Gastroesophageal sphincter (tissue), 4 donors: ENCODE measurements at regions not wholly inside any gene's neighbourhood (a gene's known extent, or its start where the extent isn't known, plus 50 kb on each side); places are given as distances from the start of the nearest gene placed in this dataset.

Experiments
- ATAC-seq: fragments of 150-250 bp; one replicate; pipeline ENCODE4 v1.9.1; 2016; ENCODE audit warnings: mild to moderate bottlenecking, moderate library complexity
- H3K27ac ChIP-seq, 4 donors: fragments of 200-600 bp; sonication (generic) in 3 of 4; 1 replicate in 3 of 4; 2 replicates in 1 of 4; pipeline ENCODE4 v1.5.1; 2016 to 2019
- H3K27me3 ChIP-seq: fragments of 200-600 bp; sonication (generic); one replicate; pipeline ENCODE4 v1.5.1; 2019
- H3K36me3 ChIP-seq, 2 donors: fragments of 200-600 bp; sonication (generic); one replicate each; pipeline ENCODE4 v1.5.1; 2019; ENCODE audit warnings: control low read depth in 1 of 2
- H3K4me1 ChIP-seq, 3 donors: fragments of 200-600 bp; sonication (generic); 1 replicate in 2 of 3; 2 replicates in 1 of 3; pipeline ENCODE4 v1.5.1; 2016 to 2019; ENCODE audit warnings: control low read depth in 2 of 3
- H3K4me3 ChIP-seq, 2 donors: fragments of 200-600 bp; sonication (generic); one replicate each; pipeline ENCODE4 v1.5.1; 2019; ENCODE audit warnings: mild to moderate bottlenecking in 1 of 2, moderate library complexity in 1 of 2
- H3K9me3 ChIP-seq, 3 donors: fragments of 200-600 bp; sonication (generic); one replicate each; pipeline ENCODE4 v1.5.1; 2017 to 2019; ENCODE audit warnings: control low read depth in 2 of 3
- EP300 ChIP-seq: sonication (generic); formaldehyde crosslinking; IDR thresholded peaks from one replicate; pipeline ENCODE4 v1.6.1; 2017; ENCODE audit warnings: antibody characterized with exemption, mild to moderate bottlenecking
- POLR2A ChIP-seq, 2 donors: fragments of 450-650 bp; IDR thresholded peaks; one replicate each; pipeline ENCODE4 v1.6.1; 2017; ENCODE audit warnings: antibody characterized with exemption in 2 of 2, mild to moderate bottlenecking in 2 of 2, moderate library complexity in 1 of 2
- POLR2AphosphoS5 ChIP-seq: sonication (generic); formaldehyde crosslinking; IDR thresholded peaks from one replicate; pipeline ENCODE4 v1.6.1; 2017; ENCODE audit warnings: antibody characterized with exemption
- WGBS, 2 donors: methylation state at CpG; one replicate each; pipeline ENCODE4 v1.1.5; 2018; ENCODE audit warnings: low coverage in 1 of 2; 5-methylcytosine and 5-hydroxymethylcytosine counted together
- TF ChIP-seq, protein P1 (sequence below), 4 experiments: fragments of 200-600 bp in 2 of 4; fragments of 450-650 bp in 2 of 4; sonication (generic) in 1 of 4; IDR thresholded peaks; one replicate each; pipeline ENCODE4 v1.5.1; 2017 to 2019; ENCODE audit warnings: antibody characterized with exemption in 4 of 4, mild to moderate bottlenecking in 2 of 4, moderate library complexity in 2 of 4

DNA sequence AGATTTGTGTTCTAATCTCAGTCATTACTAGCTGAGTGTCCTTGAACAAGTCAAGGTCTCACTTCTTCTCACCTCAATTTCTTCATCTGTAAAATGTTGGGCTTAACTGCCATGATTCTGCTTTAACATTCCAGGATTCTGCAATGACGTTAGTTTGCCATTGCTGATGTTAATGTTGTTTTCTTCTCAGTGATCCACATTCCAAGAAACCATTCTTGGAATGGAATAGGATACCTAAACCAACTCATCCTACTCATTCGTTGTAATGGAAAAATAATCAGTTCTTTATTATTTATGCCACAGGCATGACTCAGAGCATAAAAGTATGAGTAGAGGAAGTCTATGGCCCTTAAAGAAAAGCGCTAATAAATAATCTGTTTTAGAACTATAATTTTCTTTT, 140.2 kb upstream of the ETAA1 start:
- H3K4me3 ChIP-seq, result no peak overlapping the region
- 62 to 64% methylated on average over 3 of the region's 3 CpGs for WGBS, 2 donors
- H3K36me3 ChIP-seq, result no peaks in the 10 kb centered on the region
- no peaks in the 10 kb centered on the region for H3K9me3 ChIP-seq
- ATAC-seq, result no peak
- peaks cover 0 to 28% (median 9%) of the 10 kb centered on the region in 3 donors for H3K4me1 ChIP-seq
- no peak for TF ChIP-seq POLR2A (IDR thresholded peaks at IDR 0.05)
- peak overlapping the region in 1 of 4 donors; percentile 8 for H3K27ac ChIP-seq
- H3K27me3 ChIP-seq, result no peaks in the 10 kb centered on the region

DNA sequence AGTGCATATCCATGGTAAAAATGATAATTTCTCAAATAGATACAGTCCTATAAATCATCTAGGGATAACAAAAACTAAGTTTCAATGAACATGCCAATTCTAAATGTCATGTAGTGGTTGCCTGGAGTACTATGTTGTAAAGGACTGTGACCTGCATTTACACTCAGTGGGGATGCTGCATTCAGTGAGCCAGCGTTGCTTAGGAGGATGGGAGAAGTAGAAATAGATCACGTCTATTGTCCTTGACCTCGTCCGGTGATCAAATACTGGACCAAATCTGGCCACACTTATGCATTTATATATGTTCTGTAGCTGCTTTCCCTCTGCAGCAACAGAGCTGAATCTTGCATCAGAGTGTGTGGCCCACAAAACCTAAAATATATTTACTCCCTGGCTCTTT, 139.0 kb upstream of the ETAA1 start:
- Histone ChIP-seq H3K27me3 (no peaks in the 10 kb centered on the region), H3K36me3 (no peaks in the 10 kb centered on the region), H3K4me3 (no peak overlapping the region), H3K4me1 (peaks cover 0 to 28% (median 9%) of the 10 kb centered on the region in 3 donors), H3K27ac (peak overlapping the region in 2 of 4 donors; percentile 85 to 87), H3K9me3 (no peaks in the 10 kb centered on the region)
- no peak for ATAC-seq
- no peak for TF ChIP-seq POLR2A (IDR thresholded peaks at IDR 0.05)
- TF ChIP-seq EP300, result no peak
- TF ChIP-seq POLR2AphosphoS5, result no peak
- TF ChIP-seq, protein P1, sequence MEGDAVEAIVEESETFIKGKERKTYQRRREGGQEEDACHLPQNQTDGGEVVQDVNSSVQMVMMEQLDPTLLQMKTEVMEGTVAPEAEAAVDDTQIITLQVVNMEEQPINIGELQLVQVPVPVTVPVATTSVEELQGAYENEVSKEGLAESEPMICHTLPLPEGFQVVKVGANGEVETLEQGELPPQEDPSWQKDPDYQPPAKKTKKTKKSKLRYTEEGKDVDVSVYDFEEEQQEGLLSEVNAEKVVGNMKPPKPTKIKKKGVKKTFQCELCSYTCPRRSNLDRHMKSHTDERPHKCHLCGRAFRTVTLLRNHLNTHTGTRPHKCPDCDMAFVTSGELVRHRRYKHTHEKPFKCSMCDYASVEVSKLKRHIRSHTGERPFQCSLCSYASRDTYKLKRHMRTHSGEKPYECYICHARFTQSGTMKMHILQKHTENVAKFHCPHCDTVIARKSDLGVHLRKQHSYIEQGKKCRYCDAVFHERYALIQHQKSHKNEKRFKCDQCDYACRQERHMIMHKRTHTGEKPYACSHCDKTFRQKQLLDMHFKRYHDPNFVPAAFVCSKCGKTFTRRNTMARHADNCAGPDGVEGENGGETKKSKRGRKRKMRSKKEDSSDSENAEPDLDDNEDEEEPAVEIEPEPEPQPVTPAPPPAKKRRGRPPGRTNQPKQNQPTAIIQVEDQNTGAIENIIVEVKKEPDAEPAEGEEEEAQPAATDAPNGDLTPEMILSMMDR (IDR thresholded peaks at IDR 0.05), result no peak
- WGBS, 2 donors, result 83 to 84% methylated on average over 2 to 4 of the region's 4 CpGs

DNA sequence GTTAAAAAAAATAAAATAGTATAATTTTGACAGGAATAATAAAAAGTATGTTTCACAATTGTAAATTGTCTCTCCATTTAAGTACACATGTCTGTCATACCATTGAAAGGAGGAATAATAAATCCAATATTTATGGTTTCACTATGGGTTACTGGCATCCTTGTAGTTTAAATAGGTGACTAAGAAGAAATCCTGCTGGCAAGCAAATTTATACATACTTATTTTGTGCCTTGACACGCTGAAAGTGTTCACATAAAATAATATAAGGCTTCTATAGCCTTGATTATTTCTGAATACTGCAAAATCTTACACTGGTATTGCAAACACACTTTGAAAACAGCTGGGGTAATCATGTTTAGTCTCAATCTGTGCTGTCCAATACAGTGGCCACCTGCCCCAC, 138.3 kb upstream of the ETAA1 start:
- Histone ChIP-seq H3K4me3 (no peak overlapping the region), H3K36me3 (no peaks in the 10 kb centered on the region), H3K27me3 (no peaks in the 10 kb centered on the region), H3K4me1 (peaks cover 0 to 28% (median 9%) of the 10 kb centered on the region in 3 donors), H3K9me3 (no peaks in the 10 kb centered on the region), H3K27ac (peak overlapping the region; percentile 85 to 99 (median 87))
- 56 to 65% methylated on average over 1 of the region's 1 CpG for WGBS, 2 donors
- no peak for TF ChIP-seq POLR2AphosphoS5
- no peak for TF ChIP-seq EP300
- no peak for TF ChIP-seq POLR2A (IDR thresholded peaks at IDR 0.05)
- TF ChIP-seq, protein P1 (IDR thresholded peaks at IDR 0.05), result no peak
- ATAC-seq, result no peak

GRCh38 chr2:67259556-67260342, 137.4 kb upstream of the ETAA1 start:
- Histone ChIP-seq H3K9me3 (no peaks in the 10 kb centered on the region), H3K27ac (peak overlapping the region; percentile 85 to 99 (median 87)), H3K27me3 (no peaks in the 10 kb centered on the region), H3K4me3 (no peak overlapping the region), H3K4me1 (peaks cover 0 to 28% (median 9%) of the 10 kb centered on the region in 3 donors), H3K36me3 (no peaks in the 10 kb centered on the region)
- TF ChIP-seq POLR2AphosphoS5, result peak; percentile 81
- no peak for TF ChIP-seq POLR2A (IDR thresholded peaks at IDR 0.05)
- whole genome bisulfite sequencing, 2 donors, result 19 to 25% methylated on average over 5 of the region's 5 CpGs
- ATAC-seq, result peak; percentile 42

DNA sequence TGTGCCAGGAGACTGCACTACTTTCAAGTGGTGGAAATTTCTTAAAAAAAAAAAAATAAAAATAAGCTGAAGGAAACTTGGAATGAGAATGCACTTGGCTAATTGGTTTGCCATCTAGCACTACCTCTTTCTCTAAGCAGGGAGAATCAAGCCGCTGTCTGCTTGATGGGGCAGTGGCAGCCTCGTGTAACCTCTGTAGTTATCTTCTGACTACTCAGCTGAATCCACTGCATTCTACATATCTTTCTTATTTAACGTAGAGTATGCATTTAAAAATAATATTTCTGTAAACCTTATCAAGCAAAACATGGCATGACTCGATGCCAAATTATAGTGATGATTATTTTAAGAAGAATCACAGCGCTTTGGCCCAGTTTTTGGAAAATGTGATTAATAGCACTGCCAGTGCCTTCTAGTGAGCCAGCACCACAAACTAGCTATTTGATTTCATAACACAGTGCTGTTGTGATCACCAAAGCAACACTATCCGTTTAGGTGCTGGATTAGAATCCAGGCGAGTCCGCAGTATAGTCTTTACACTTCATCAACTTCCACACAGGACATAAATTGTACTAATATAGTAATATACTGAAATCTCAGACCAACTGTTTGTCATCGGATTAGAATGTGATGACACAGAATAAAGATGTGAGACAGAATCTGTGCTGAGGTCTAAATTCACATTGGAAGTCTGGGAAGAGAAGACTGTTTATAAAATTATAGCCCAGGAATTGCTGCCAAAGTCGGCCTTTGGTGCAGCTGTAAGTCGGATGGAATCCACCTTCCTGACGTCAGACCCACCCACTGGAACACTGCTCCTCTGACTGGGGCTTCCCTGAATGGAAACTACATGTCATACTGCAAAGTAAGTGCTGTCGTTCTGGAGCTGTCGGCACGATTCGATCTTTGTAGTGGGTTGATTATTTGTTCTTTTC, 136.5 kb upstream of the ETAA1 start:
- H3K4me3 ChIP-seq, result peak overlapping the region; percentile 19 to 27
- H3K9me3 ChIP-seq, result no peaks in the 10 kb centered on the region
- 9 to 29% methylated on average over 16 of the region's 16 CpGs for WGBS, 2 donors
- peak overlapping the region; percentile 85 to 99 (median 87) for H3K27ac ChIP-seq
- H3K27me3 ChIP-seq, result no peaks in the 10 kb centered on the region
- peak; percentile 90 for ATAC-seq
- TF ChIP-seq POLR2A (IDR thresholded peaks at IDR 0.05) (no peak), EP300 (peak; percentile 88), POLR2AphosphoS5 (peak; percentile 95)
- TF ChIP-seq, protein P1 (IDR thresholded peaks at IDR 0.05), result no peak
- H3K4me1 ChIP-seq, result peaks cover 0 to 28% (median 9%) of the 10 kb centered on the region in 3 donors
- no peaks in the 10 kb centered on the region for H3K36me3 ChIP-seq
